ENCODE measurements at regions not wholly inside any gene's neighbourhood (a gene's known extent, or its start where the extent isn't known, plus 50 kb on each side); places are given as distances from the start of the nearest gene placed in this dataset.

- DNase-seq = no peak
These were observed 163.8 kb upstream of the PAPPA start for GRCh38 chr9:115989831-115990230.

GRCh38 chr9:115992834-115993233, 160.8 kb upstream of the PAPPA start:
- no peak for DNase-seq

GRCh38 chr9:115997923-115998322, 155.7 kb upstream of the PAPPA start:
- peak; percentile 2 for DNase-seq

- no peak for DNase-seq
These were observed 154.9 kb upstream of the PAPPA start for GRCh38 chr9:115998666-115999065.

- DNase-seq = no peak
These were observed 154.1 kb upstream of the PAPPA start for GRCh38 chr9:115999498-115999897.

GRCh38 chr9:116000748-116001329, 152.8 kb upstream of the PAPPA start:
- DNase-seq = no peak

- DNase-seq = no peak
These were observed 151.4 kb upstream of the PAPPA start for GRCh38 chr9:116002181-116002580.

GRCh38 chr9:116002624-116003023, 151.0 kb upstream of the PAPPA start:
- DNase-seq = no peak

- peak; percentile 90 for DNase-seq
These were observed 150.2 kb upstream of the PAPPA start for GRCh38 chr9:116003397-116003796.

- peak; percentile 1 for DNase-seq
These were observed 148.4 kb upstream of the PAPPA start for GRCh38 chr9:116005205-116005604.

- no peak for DNase-seq
These were observed 145.8 kb upstream of the PAPPA start for GRCh38 chr9:116007824-116008223.

- no peak for DNase-seq
These were observed 145.3 kb upstream of the PAPPA start for GRCh38 chr9:116008278-116008677.

GRCh38 chr9:116009420-116009819, 144.2 kb upstream of the PAPPA start:
- no peak for DNase-seq

GRCh38 chr9:116015855-116016254, 137.7 kb upstream of the PAPPA start:
- DNase-seq = no peak

GRCh38 chr9:116020146-116020545, 133.4 kb upstream of the PAPPA start:
- DNase-seq = no peak

- no peak for DNase-seq
These were observed 132.8 kb upstream of the PAPPA start for GRCh38 chr9:116020801-116021200.

- DNase-seq = no peak
These were observed 126.5 kb upstream of the PAPPA start for GRCh38 chr9:116027096-116027495.

- no peak for DNase-seq
These were observed 126.1 kb upstream of the PAPPA start for GRCh38 chr9:116027511-116027910.

- DNase-seq = no peak
These were observed 125.6 kb upstream of the PAPPA start for GRCh38 chr9:116027951-116028350.

GRCh38 chr9:116030517-116030916, 123.1 kb upstream of the PAPPA start:
- DNase-seq = no peak

- DNase-seq = no peak
These were observed 120.7 kb upstream of the PAPPA start for GRCh38 chr9:116032683-116033440.

- DNase-seq = no peak
These were observed 114.3 kb upstream of the PAPPA start for GRCh38 chr9:116039312-116039711.

- no peak for DNase-seq
These were observed 113.7 kb upstream of the PAPPA start for GRCh38 chr9:116039893-116040292.

- no peak for DNase-seq
These were observed 111.3 kb upstream of the PAPPA start for GRCh38 chr9:116042321-116042720.
